H4 (cell line): ENCODE measurements at regions not wholly inside any gene's neighbourhood (a gene's known extent, or its start where the extent isn't known, plus 50 kb on each side); places are given as distances from the start of the nearest gene placed in this dataset.
A peak's percentile ranks its signal among the peaks of the same experiment; 100 is the strongest.

Experiments
- DNase-seq: peaks from one replicate; pipeline ENCODE4 v3.0.0-alpha.2; 2015; ENCODE audit warnings: low spot score

GRCh38 chr10:31081937-31082840 lies 50.5 kb upstream of the ZNF438 start:
- DNase-seq = no peak

GRCh38 chr10:31083765-31084184 lies 52.1 kb upstream of the ZNF438 start:
- DNase-seq = peak; percentile 81

- no peak for DNase-seq
These were observed 55.3 kb upstream of the ZNF438 start for GRCh38 chr10:31087011-31087410.

- no peak for DNase-seq
These were observed 56.2 kb upstream of the ZNF438 start for GRCh38 chr10:31087851-31088250.

GRCh38 chr10:31090894-31091607 lies 59.4 kb upstream of the ZNF438 start:
- DNase-seq = no peak

GRCh38 chr10:31095677-31096560 lies 64.3 kb upstream of the ZNF438 start:
- DNase-seq = no peak

GRCh38 chr10:31098046-31098445 lies 66.4 kb upstream of the ZNF438 start:
- DNase-seq = no peak

- DNase-seq = peak; percentile 12
These were observed 67.4 kb upstream of the ZNF438 start for GRCh38 chr10:31099094-31099493.

- DNase-seq = peak; percentile 34
These were observed 68.0 kb upstream of the ZNF438 start for GRCh38 chr10:31099664-31100063.

- no peak for DNase-seq
These were observed 68.5 kb upstream of the ZNF438 start for GRCh38 chr10:31100115-31100601.

GRCh38 chr10:31100662-31101061 lies 69.0 kb upstream of the ZNF438 start:
- DNase-seq = no peak

GRCh38 chr10:31101123-31101522 lies 69.5 kb upstream of the ZNF438 start:
- peak; percentile 44 for DNase-seq

GRCh38 chr10:31102421-31102820 lies 70.8 kb upstream of the ZNF438 start:
- DNase-seq = no peak

- no peak for DNase-seq
These were observed 71.4 kb upstream of the ZNF438 start for GRCh38 chr10:31103112-31103511.

GRCh38 chr10:31112961-31113360 lies 81.3 kb upstream of the ZNF438 start:
- no peak for DNase-seq

GRCh38 chr10:31116226-31116625 lies 84.6 kb upstream of the ZNF438 start:
- no peak for DNase-seq

- no peak for DNase-seq
These were observed 86.9 kb upstream of the ZNF438 start for GRCh38 chr10:31118556-31118955.

GRCh38 chr10:31120392-31120791 lies 88.7 kb upstream of the ZNF438 start:
- no peak for DNase-seq

GRCh38 chr10:31120961-31121685 lies 89.5 kb upstream of the ZNF438 start:
- no peak for DNase-seq

GRCh38 chr10:31121757-31122577 lies 90.3 kb upstream of the ZNF438 start:
- no peak for DNase-seq
